Loucy (cell line): ENCODE measurements at regions not wholly inside any gene's neighbourhood (a gene's known extent, or its start where the extent isn't known, plus 50 kb on each side); places are given as distances from the start of the nearest gene placed in this dataset.

Source experiments
- CTCF ChIP-seq: fragments of 200-600 bp; sonication (generic); conservative IDR thresholded peaks from 2 replicates; pipeline ENCODE4 v1.5.1; 2014; ENCODE audit warnings: mild to moderate bottlenecking, antibody characterized with exemption, low read length
- EZH2phosphoT487 ChIP-seq: fragments of 200-600 bp; IDR thresholded peaks from 2 replicates; pipeline ENCODE4 v1.6.1; 2018; ENCODE audit warnings: antibody characterized with exemption, mild to moderate bottlenecking, moderate library complexity, borderline replicate concordance

DNA sequence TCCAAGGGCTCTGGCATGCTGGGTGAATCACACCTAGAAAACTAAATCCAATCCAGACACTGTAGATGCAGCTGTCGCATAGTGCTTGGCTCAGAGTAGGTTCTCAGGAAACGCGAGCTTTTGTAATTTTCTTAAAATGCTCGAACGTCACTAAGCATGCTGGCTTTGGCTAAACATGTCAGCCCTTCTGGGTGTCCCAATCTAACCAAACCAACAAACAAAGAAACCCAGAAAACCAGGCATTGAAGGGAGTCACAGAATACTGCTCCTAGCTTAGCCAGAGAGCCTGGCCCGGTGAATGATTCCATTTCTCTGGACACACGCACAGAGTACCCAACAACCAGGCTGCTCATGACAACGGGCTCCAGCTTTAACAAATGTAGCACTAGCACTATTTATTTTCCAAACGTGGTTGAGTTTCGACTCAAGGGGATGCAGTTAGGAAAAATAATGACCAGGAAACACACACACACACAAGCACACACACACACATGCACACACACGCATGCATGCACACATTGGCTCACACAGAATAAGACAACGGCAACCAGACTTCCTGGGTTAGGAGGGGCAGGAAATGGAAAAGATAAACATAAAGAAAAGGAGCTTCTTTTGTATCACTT lies 492.6 kb downstream of the MIAT start:
- TF ChIP-seq CTCF (no peak), EZH2phosphoT487 (no peak)
